ENCODE measurements at regions not wholly inside any gene's neighbourhood (a gene's known extent, or its start where the extent isn't known, plus 50 kb on each side); places are given as distances from the start of the nearest gene placed in this dataset.
"Not testable (repeated sequence)": the region's sequence is repeated elsewhere in the genome, so short reads cannot be mapped to it uniquely, and the experiment has no call there.

- no peak overlapping the region for H3K4me3 ChIP-seq (ENCODE audit: low read depth, low read length)
- no peak for DNase-seq (ENCODE audit: low read depth)
- TF ChIP-seq CTCF (IDR thresholded peaks at IDR 0.05; ENCODE audit: insufficient read depth, low read length) = no peak
These were observed 775.4 kb downstream of the NTRK3 start for GRCh38 chr15:87481126-87481525.

DNA sequence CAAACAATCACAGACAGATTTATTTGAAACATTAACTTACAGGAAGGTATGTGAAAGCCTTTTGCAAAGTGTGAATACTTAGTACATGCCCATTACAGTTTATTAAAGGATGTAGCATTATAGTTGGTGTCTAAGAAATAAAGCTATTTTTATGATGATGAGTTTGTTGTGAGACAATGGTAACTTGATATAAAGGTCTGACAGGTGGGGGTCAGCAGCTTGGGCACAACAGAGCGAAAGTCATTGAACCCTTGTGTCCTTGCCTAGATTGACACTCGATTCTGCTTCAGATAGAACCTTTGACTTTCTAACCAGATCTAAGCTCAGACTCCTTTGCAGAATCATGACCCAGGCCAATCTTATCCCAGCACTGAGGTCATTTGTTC, 777.9 kb downstream of the NTRK3 start:
- no peak overlapping the region for H3K4me3 ChIP-seq (ENCODE audit: low read depth, low read length)
- no peak for DNase-seq (ENCODE audit: low read depth)
- TF ChIP-seq CTCF (IDR thresholded peaks at IDR 0.05; ENCODE audit: insufficient read depth, low read length) = no peak

DNA sequence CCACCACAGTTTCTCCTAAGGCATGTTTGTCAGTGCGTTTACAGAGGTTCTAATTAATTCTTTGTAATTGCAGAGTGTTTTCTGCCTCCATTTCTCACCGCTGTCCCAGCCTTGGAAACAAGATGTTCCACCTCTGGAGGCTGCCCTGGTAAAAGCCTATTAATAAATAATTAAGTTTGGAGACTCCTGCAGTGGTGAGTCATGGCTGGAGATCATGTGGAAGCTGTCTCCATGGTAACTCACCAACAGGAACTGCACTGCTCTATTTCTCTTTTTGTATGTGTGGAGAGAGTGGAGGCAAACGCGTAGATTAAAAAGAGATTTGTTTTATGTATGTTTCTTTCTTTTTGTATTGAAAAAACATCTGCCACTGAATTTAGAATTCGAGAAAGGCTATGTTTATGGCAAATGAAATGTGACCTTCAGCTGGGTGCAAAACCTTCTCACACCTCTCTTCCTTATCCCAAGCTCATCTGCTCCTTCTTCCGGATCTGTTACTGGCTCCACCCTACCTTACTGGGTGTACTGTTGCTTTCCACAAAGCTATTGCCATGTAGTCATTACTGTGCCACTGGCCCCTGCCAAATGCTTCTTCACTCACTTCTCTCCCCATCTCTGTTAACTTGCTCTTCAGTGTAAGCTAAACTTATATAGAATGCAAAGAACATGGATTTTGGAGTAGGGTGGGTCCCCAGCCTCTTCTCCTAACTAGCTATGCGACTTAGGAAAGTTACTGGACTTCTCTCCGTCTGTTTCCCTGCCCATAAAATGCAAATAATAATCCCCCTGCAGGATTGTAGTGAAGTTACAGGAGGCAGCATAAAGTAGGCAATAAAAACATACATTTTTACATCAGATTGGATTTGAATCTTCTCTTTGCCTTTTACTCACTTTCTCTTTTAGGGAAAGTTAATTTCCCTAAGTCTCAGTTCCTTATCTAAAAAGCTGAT, 778.5 kb downstream of the NTRK3 start:
- DNase-seq (ENCODE audit: low read depth) = peak; percentile 88
- peak; percentile 52 for TF ChIP-seq CTCF (IDR thresholded peaks at IDR 0.05; ENCODE audit: insufficient read depth, low read length)
- peak overlapping the region; percentile 3 for H3K4me3 ChIP-seq (ENCODE audit: low read depth, low read length)

- no peak for DNase-seq (ENCODE audit: low read depth)
- no peak for TF ChIP-seq CTCF (IDR thresholded peaks at IDR 0.05; ENCODE audit: insufficient read depth, low read length)
- no peak overlapping the region for H3K4me3 ChIP-seq (ENCODE audit: low read depth, low read length)
These were observed 779.5 kb downstream of the NTRK3 start for GRCh38 chr15:87477026-87477425.

DNA sequence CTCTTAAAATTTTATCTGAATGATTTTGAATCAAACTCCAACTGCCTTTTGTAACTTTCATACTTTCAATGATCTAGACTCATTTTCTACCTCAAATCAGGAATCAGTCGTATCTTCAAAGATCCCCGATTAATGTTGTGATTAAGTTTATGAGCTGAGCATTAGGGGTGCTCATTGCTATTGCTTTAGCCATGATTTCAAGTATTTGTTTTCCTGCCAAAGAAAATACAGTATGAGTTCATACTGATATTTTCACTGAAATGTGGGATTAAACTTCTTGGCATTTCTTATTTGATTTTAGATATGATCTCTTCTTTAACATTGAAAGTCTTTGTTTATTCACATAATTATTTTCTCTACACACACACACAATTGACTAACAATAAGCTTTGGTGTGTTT, 785.6 kb downstream of the NTRK3 start:
- peak; percentile 52 for DNase-seq (ENCODE audit: low read depth)
- no peak overlapping the region for H3K4me3 ChIP-seq (ENCODE audit: low read depth, low read length)
- TF ChIP-seq CTCF (IDR thresholded peaks at IDR 0.05; ENCODE audit: insufficient read depth, low read length) = no peak

DNA sequence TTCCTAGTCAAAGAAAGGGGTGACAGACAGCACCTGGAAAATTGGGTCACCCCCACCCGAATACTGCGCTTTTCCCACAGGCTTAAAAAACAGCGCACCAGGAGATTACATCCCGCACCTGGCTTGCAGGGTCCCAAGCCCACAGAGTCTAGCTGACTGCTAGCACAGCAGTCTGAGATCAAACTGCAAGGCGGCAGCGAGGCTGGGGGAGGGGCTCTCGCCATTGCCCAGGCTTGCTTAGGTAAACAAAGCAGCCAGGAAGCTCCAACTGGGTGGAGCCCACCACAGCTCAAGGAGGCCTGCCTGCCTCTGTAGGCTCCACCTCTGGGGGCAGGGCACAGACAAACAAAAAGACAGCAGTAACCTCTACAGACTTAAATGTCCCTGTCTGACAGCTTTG, 792.6 kb downstream of the NTRK3 start:
- not testable (repeated sequence) for DNase-seq (ENCODE audit: low read depth); H3K4me3 ChIP-seq (ENCODE audit: low read depth, low read length)

DNA sequence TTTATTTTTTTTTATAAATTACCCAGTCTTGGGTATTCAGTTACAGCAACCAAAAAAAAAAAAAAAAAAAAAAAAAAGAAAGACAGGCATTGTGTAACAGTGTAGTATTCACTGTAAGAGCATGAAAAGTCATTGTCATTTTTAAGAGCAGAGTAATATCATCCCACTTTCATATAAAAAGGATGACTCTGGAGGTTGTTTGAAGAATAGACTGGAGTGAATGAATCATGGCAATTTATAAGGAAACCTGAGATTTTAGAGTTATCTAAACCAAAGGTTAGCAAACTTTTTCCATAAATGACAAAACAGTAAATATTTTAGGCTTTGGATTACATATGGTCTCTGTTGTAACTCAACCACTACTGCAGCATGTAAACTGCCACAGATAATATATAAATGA, 794.9 kb downstream of the NTRK3 start:
- DNase-seq (ENCODE audit: low read depth) = peak; percentile 8
- no peak overlapping the region for H3K4me3 ChIP-seq (ENCODE audit: low read depth, low read length)
- no peak for TF ChIP-seq CTCF (IDR thresholded peaks at IDR 0.05; ENCODE audit: insufficient read depth, low read length)

Data from fibroblast of the aortic adventitia (primary cell).